ENCODE measurements at regions not wholly inside any gene's neighbourhood (a gene's known extent, or its start where the extent isn't known, plus 50 kb on each side); places are given as distances from the start of the nearest gene placed in this dataset.

DNA sequence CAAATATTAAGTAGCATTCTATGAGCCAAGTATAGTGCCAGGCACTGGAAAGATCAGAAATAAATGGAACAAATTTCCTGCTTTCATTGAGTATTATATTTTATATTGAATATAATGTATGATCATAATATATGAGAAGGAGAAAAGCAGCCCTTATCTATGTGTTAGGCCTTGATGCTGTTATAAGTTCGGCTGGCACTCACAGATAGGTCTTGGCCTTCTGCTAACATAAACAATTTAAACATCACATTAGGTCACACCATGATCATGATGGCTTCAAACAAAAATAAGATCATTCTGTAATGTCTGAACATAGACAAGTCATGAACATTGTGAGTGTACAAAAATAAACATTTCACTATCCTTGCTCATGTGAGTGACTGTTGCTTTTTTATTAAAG, 584.0 kb upstream of the ZNF385D start:
- CTCF ChIA-PET, result no interaction called here
- H3K36me3 Mint-ChIP-seq, result no peaks in the 10 kb centered on the region
- DNase-seq (ENCODE audit: low spot score) (no peak), ATAC-seq (no peak)
- TF ChIP-seq ATF1 (CRISPR knock-in tag; IDR thresholded peaks at IDR 0.05), result no peak
- TF ChIP-seq RORB (CRISPR knock-in tag; IDR thresholded peaks at IDR 0.05), result no peak
- TF ChIP-seq FOXP1 (CRISPR knock-in tag; IDR thresholded peaks at IDR 0.05; ENCODE audit: borderline replicate concordance), result no peak
- no peak for TF ChIP-seq NR1H2 (CRISPR knock-in tag; IDR thresholded peaks at IDR 0.05)
- TF ChIP-seq TEAD4 (CRISPR knock-in tag; IDR thresholded peaks at IDR 0.05), result no peak
- TF ChIP-seq, protein P1, sequence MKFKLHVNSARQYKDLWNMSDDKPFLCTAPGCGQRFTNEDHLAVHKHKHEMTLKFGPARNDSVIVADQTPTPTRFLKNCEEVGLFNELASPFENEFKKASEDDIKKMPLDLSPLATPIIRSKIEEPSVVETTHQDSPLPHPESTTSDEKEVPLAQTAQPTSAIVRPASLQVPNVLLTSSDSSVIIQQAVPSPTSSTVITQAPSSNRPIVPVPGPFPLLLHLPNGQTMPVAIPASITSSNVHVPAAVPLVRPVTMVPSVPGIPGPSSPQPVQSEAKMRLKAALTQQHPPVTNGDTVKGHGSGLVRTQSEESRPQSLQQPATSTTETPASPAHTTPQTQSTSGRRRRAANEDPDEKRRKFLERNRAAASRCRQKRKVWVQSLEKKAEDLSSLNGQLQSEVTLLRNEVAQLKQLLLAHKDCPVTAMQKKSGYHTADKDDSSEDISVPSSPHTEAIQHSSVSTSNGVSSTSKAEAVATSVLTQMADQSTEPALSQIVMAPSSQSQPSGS (CRISPR knock-in tag; IDR thresholded peaks at IDR 0.05; ENCODE audit: borderline replicate concordance, low read depth), result no peak
- no peak for TF ChIP-seq ZNF671 (CRISPR knock-in tag; IDR thresholded peaks at IDR 0.05)
- no peak for TF ChIP-seq CDX4 (CRISPR knock-in tag; IDR thresholded peaks at IDR 0.05; ENCODE audit: borderline replicate concordance)
- TF ChIP-seq GABPB1 (CRISPR knock-in tag; IDR thresholded peaks at IDR 0.05), result no peak
- TF ChIP-seq ELF4 (CRISPR knock-in tag; IDR thresholded peaks at IDR 0.05; ENCODE audit: low read depth), result no peak
- TF ChIP-seq ZNF138 (CRISPR knock-in tag; conservative IDR thresholded peaks at IDR 0.05), result no peak
- no peak for TF ChIP-seq SMAD3 (CRISPR knock-in tag; IDR thresholded peaks at IDR 0.05; ENCODE audit: borderline replicate concordance)
- TF ChIP-seq ARID4B (CRISPR knock-in tag; IDR thresholded peaks at IDR 0.05; ENCODE audit: borderline replicate concordance), result no peak
- no peak overlapping the region for H3K4me3 Mint-ChIP-seq
- no peak overlapping the region for H3K27ac Mint-ChIP-seq
- POLR2A ChIA-PET, result no interaction called here
- no peaks in the 10 kb centered on the region for H3K9me3 Mint-ChIP-seq
- no peaks in the 10 kb centered on the region for H3K27me3 Mint-ChIP-seq (ENCODE audit: low read depth)
- H3K4me1 Mint-ChIP-seq, result no peaks in the 10 kb centered on the region

GRCh38 chr3:22349215-22349851, 598.3 kb upstream of the ZNF385D start:
- no peak overlapping the region for H3K4me3 Mint-ChIP-seq
- no peaks in the 10 kb centered on the region for H3K36me3 Mint-ChIP-seq
- no peaks in the 10 kb centered on the region for H3K27me3 Mint-ChIP-seq (ENCODE audit: low read depth)
- ChIA-PET POLR2A (no interaction called here), CTCF (no interaction called here)
- ATAC-seq (no peak), DNase-seq (ENCODE audit: low spot score) (no peak)
- no peaks in the 10 kb centered on the region for H3K4me1 Mint-ChIP-seq
- no peak overlapping the region for H3K27ac Mint-ChIP-seq
- no peaks in the 10 kb centered on the region for H3K9me3 Mint-ChIP-seq
- TF ChIP-seq NFYB (CRISPR knock-in tag; conservative IDR thresholded peaks at IDR 0.05; ENCODE audit: low read depth) (no peak), IRF2 (CRISPR knock-in tag; IDR thresholded peaks at IDR 0.05; ENCODE audit: borderline replicate concordance, low read depth) (no peak), USF1 (CRISPR knock-in tag; IDR thresholded peaks at IDR 0.05) (no peak), ATF6 (CRISPR knock-in tag; IDR thresholded peaks at IDR 0.05) (no peak), ZNF263 (CRISPR knock-in tag; IDR thresholded peaks at IDR 0.05; ENCODE audit: low read depth) (no peak), TEAD1 (CRISPR knock-in tag; IDR thresholded peaks at IDR 0.05) (no peak), NR2C2 (CRISPR knock-in tag; IDR thresholded peaks at IDR 0.05) (no peak), RELA (CRISPR knock-in tag; IDR thresholded peaks at IDR 0.05; ENCODE audit: borderline replicate concordance) (no peak), CTCF (IDR thresholded peaks at IDR 0.05) (no peak), GABPB1 (CRISPR knock-in tag; IDR thresholded peaks at IDR 0.05) (no peak)
- TF ChIP-seq, protein P2, sequence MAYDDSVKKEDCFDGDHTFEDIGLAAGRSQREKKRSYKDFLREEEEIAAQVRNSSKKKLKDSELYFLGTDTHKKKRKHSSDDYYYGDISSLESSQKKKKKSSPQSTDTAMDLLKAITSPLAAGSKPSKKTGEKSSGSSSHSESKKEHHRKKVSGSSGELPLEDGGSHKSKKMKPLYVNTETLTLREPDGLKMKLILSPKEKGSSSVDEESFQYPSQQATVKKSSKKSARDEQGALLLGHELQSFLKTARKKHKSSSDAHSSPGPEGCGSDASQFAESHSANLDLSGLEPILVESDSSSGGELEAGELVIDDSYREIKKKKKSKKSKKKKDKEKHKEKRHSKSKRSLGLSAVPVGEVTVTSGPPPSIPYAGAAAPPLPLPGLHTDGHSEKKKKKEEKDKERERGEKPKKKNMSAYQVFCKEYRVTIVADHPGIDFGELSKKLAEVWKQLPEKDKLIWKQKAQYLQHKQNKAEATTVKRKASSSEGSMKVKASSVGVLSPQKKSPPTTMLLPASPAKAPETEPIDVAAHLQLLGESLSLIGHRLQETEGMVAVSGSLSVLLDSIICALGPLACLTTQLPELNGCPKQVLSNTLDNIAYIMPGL (CRISPR knock-in tag; IDR thresholded peaks at IDR 0.05), result no peak

All from WTC11 (cell line).